Adrenal gland (tissue), 9 donors: ENCODE measurements at regions not wholly inside any gene's neighbourhood (a gene's known extent, or its start where the extent isn't known, plus 50 kb on each side); places are given as distances from the start of the nearest gene placed in this dataset.

Experiments used
- DNase-seq, 7 donors: peaks; one replicate each; pipeline ENCODE4 v3.0.0-alpha.2; 2019 to 2020
- H3K27ac ChIP-seq, 5 donors: fragments of 200-600 bp; sonication (generic) in 4 of 5; 1 replicate in 3 of 5; 2 replicates in 2 of 5; pipeline versions ENCODE4 v1.5.1 to v1.8.0; 2016 to 2020; ENCODE audit warnings: mild to moderate bottlenecking in 1 of 5
- H3K27me3 ChIP-seq: fragments of 200-600 bp; 2 replicates; pipeline ENCODE4 v1.8.0; 2021
- H3K36me3 ChIP-seq, 2 donors: fragments of 200-600 bp; replicated peaks in 1 of 2; 1 replicate in 1 of 2; 2 replicates in 1 of 2; pipeline versions ENCODE4 v1.5.1 to v1.8.0; 2018 to 2022
- H3K4me1 ChIP-seq, 2 donors: fragments of 200-600 bp; replicated peaks in 1 of 2; 1 replicate in 1 of 2; 2 replicates in 1 of 2; pipeline versions ENCODE4 v1.5.1 to v1.8.0; 2018 to 2021
- H3K4me3 ChIP-seq, 4 donors: fragments of 200-600 bp; sonication (generic) in 3 of 4; one replicate each; pipeline ENCODE4 v1.5.1; 2016 to 2018
- H3K9me3 ChIP-seq, 3 donors: fragments of 200-600 bp; sonication (generic) in 1 of 3; replicated peaks in 1 of 3; 1 replicate in 2 of 3; 2 replicates in 1 of 3; pipeline versions ENCODE4 v1.5.1 to v1.8.0; 2016 to 2021
- CTCF ChIP-seq, 6 experiments: fragments of 450-650 bp in 4 of 6; fragments of 200-600 bp in 2 of 6; sonication (generic) in 1 of 6; IDR thresholded peaks; 1 replicate in 5 of 6; 2 replicates in 1 of 6; pipeline versions ENCODE4 v1.5.1 to v1.8.0; 2016 to 2021; ENCODE audit warnings: antibody characterized with exemption in 6 of 6, mild to moderate bottlenecking in 2 of 6, moderate library complexity in 1 of 6
- POLR2A ChIP-seq, 2 donors: fragments of 450-650 bp; IDR thresholded peaks; one replicate each; pipeline ENCODE4 v1.6.1; 2017; ENCODE audit warnings: antibody characterized with exemption in 2 of 2, mild to moderate bottlenecking in 2 of 2, moderate library complexity in 1 of 2
- WGBS, 4 donors: extraction: QIAGEN DNeasy Blood & Tissue Kit in 2 of 4; methylation state at CpG; one replicate each; pipeline versions ENCODE4 v1.1.5 to v1.1.7; 2013 to 2017; 5-methylcytosine and 5-hydroxymethylcytosine counted together
- intact Hi-C, 2 donors: fragments of 100-400 bp; cut with DNase I; formaldehyde crosslinking; loops; one replicate each; pipeline versions ENCODE4 v1.14.1 to v1.15.0; 2022 to 2023
- donor health status: healthy with polysubstance abuse.
- donor health status: Bipolar disorder and iron deficiency.
- donor health status: DM: yes; HTN: yes; CAD: no.
- donor health status: DM: no; HTN: no; CAD: no.
- donor health status: DM: no; HTN: no; CAD: no.

- WGBS, 4 donors, result 67 to 84% (median 74%) methylated on average over 1 of the region's 1 CpG
- Histone ChIP-seq H3K27ac (no peak overlapping the region), H3K27me3 (no peaks in the 10 kb centered on the region), H3K4me1 (no peaks in the 10 kb centered on the region), H3K9me3 (peaks cover 0 to 6% (median 0%) of the 10 kb centered on the region in 3 donors), H3K36me3 (no peaks in the 10 kb centered on the region), H3K4me3 (no peak overlapping the region)
- DNase-seq, result no peak
- TF ChIP-seq CTCF (IDR thresholded peaks at IDR 0.05), result no peak
- no peak for TF ChIP-seq POLR2A (IDR thresholded peaks at IDR 0.05)
- intact Hi-C loops, result no loop called here
Measured at GRCh38 chr4:120611092-120611491, 311.4 kb downstream of the PRDM5 start.

- no peaks in the 10 kb centered on the region for H3K27me3 ChIP-seq
- TF ChIP-seq POLR2A (IDR thresholded peaks at IDR 0.05), result no peak
- no peak for TF ChIP-seq CTCF (IDR thresholded peaks at IDR 0.05)
- H3K36me3 ChIP-seq, result no peaks in the 10 kb centered on the region
- H3K4me1 ChIP-seq, result no peaks in the 10 kb centered on the region
- intact Hi-C loops, result no loop called here
- DNase-seq, result no peak
- no peaks in the 10 kb centered on the region for H3K9me3 ChIP-seq
- no peak overlapping the region for H3K4me3 ChIP-seq
- 68 to 75% (median 72%) methylated on average over 2 of the region's 2 CpGs for WGBS, 4 donors
- no peak overlapping the region for H3K27ac ChIP-seq
Measured at GRCh38 chr4:120591038-120591437, 331.5 kb downstream of the PRDM5 start.

- DNase-seq, result no peak
- 70 to 80% (median 74%) methylated on average over 2 of the region's 2 CpGs for WGBS, 4 donors
- Histone ChIP-seq H3K27ac (no peak overlapping the region), H3K27me3 (no peaks in the 10 kb centered on the region), H3K9me3 (no peaks in the 10 kb centered on the region), H3K4me1 (no peaks in the 10 kb centered on the region), H3K36me3 (no peaks in the 10 kb centered on the region), H3K4me3 (no peak overlapping the region)
- intact Hi-C loops, result no loop called here
- TF ChIP-seq POLR2A (IDR thresholded peaks at IDR 0.05), result no peak
- no peak for TF ChIP-seq CTCF (IDR thresholded peaks at IDR 0.05)
Measured at GRCh38 chr4:120589787-120590186, 332.7 kb downstream of the PRDM5 start.

GRCh38 chr4:120568731-120569130 lies 353.8 kb downstream of the PRDM5 start:
- no peaks in the 10 kb centered on the region for H3K9me3 ChIP-seq
- intact Hi-C loops, result no loop called here
- H3K27ac ChIP-seq, result no peak overlapping the region
- 29 to 68% (median 51%) methylated on average over 2 of the region's 2 CpGs for WGBS, 4 donors
- no peaks in the 10 kb centered on the region for H3K27me3 ChIP-seq
- no peak for DNase-seq
- no peak overlapping the region for H3K4me3 ChIP-seq
- H3K4me1 ChIP-seq, result no peaks in the 10 kb centered on the region
- TF ChIP-seq POLR2A (IDR thresholded peaks at IDR 0.05) (no peak), CTCF (IDR thresholded peaks at IDR 0.05) (no peak)
- H3K36me3 ChIP-seq, result no peaks in the 10 kb centered on the region
